ENCODE measurements at regions not wholly inside any gene's neighbourhood (a gene's known extent, or its start where the extent isn't known, plus 50 kb on each side); places are given as distances from the start of the nearest gene placed in this dataset.

DNA sequence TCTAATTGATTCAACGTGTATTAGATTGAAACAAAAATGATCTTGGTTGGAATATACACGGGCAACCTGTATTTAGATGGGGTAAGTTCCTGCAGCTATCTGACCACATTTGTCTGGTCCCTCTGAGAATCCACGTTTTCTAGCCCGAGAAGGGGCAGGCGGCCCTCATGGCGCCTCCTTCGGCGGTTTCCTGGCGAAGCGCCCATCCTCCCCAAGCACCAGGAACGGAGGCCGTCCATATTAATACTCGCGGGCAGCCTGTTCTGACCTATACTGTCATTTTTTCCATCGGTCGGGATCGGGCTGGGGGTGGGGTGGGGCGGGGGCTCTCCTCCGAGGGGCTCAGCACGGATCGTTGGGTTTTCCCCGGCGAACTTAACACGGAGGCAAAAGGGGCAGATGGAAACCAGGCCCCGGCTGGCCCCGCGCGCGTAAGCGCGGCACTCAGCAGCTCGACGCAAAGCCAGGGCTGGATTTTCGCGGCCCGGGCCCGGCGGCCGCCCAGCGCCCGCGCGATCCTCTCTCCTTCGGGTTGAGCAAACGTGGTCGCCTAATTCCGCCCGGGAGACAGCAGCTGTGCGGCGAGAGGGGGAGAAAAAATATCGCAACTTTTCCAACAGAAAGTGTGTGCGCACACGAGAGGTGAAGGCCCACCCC lies 77.2 kb upstream of the BCOR start:
- DNase-seq = peak; percentile 68

DNA sequence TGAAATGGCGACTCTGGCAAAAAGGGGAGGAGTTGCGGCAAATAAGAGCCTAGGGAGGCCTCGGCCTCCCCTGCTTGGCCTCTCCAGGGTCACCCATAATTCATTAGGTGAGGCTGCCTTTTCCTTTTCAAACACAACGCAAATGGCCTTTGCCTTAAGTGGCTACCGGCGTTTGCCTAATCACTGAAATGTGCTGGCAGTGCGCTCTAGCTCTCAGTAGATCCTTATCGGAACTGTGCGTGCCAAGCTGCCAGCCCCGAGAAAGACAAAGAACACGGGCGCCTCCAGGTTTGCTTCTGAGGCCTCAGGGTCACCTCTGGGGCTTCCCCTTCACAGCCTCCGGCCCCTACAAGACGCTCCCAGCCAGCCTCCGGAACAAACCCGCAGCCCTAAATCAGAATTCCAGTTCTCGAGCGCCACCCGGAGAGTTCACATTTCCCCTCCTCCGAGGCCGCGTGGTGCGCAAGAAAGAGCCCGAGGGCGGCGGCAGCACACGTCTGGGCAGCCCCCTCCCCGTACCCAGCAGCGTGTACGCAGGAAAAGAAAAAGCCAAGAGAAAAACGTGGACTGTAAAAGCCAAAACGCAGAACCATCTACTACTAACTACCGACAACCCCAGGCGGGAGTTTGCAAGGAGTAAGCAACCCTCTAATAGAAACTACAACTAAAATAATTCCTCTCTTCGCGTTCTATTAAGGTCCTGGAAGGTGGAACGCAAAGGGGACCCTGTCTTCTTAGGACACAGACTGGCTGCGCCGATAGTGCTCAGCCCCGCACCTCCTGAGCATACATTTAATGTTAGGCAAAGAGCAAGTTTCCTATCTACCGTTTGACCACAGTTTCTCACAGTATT lies 76.5 kb upstream of the BCOR start:
- DNase-seq = peak; percentile 61

DNA sequence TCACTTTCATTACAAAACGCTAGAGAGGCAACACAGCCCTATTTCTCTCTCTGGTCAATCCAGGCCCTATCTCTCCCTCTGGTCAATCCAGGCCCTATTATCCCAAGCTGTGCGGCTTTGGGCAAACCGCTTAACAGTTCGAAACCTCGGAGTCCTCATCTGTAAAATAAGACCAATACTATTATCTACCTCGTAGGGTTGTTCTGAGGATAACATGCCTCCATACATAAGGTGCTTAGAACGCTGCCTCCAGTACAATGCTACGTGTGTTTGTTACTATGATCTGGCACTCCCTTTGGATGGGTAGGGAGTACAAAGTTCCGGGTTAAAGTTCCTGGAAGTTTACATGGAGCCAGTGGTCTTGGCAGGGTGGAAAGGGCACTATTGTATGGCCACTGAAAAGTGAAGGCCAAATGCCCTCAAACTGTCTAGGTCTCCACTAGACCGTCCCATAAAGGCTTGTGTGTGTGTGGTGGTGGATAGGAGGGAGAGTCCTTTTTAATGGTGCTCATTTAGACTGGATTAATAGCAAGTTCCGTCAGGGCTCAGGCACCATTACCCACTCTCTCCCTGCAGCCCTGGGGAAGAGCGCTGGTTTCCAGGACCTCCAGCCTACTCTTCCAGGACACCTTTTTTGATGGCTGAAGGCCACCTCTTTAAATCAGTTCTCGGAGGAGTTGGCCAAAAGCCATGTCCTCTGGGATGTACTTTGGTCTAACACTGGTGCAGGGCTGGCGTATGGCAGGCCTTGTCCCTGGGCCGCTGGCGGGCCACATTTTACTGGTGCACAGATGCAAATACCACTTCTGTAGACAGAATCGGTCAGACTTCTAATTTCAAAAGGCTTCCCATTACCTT lies 75.6 kb upstream of the BCOR start:
- no peak for DNase-seq

DNA sequence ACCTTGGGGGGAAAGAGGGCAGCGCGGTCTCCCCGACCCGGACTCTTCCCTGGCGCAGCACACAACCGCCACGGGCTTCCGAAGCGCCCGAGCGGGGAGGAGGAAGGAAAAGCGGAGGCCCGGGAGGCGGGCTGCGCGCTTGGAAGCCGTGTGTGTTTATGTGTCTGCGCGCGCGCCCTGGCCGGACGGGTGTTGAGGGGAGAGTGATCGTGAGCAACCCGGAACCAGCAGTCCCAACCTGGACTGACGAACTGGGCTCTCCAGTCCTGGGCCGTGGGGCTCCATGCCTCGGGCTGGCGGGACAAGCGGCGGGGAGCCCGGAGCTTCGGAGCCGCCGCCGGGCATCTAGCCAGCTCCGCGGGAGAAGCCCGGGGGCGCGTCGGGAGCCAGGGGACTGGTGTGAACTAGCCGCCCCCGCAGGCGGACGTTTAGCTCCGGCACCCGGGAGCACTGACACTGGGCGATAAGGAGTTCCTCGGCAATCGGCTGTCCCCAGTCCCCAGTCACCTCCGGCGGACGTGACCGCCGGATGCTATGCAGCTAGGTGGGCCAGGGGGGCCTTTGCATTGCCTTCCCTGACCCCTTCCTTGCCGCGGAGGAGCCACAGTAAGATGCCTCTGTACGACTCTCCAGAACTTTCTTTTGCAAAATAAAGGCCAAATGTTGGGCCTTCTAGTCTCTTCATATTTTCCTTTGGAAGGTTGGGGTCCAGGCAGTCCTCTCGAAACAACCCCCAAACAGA lies 74.8 kb upstream of the BCOR start:
- DNase-seq = no peak

DNA sequence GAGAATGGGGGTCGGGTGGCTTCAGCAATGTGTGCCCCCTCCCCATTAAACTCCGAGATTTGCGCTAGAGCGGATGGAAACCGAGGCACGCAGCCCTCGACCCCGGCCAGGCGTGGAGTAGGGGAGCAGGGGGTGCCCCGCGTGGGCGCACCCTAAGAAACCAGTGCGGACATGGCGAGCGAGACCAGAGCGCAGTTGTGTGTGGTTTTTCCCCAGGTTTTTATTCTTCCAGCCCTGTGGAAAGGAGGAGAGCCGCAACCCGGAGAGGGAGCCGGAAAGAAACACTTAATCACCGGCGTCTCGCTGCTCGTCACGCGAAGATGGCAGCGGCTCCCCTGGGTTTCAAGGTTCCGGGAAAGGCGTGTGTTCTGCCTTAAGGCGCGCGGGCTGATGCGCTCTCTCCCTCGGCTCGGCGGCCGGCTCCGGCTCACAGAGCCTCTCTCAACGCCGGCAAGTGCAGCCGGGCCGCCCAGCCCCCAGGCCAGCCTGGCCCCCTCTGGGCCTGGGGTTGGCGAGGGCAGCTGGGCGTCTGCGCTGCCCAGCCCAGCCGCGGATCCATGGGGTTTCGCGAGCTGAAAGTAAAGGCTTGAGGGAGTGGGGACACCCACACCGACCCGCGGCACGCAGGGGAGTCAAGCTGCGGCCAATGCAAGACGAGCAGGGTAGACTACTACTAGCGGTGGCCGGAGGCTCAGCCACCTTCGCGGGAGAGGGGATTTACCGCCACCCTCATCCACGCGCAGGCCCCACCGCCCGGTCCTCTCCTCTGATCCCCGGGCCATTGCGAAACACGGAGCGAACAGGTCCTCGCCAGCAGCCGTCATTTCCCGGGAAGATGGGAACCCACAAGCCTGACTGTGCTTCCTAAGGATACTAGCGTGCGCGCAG lies 74.0 kb upstream of the BCOR start:
- DNase-seq = no peak

DNA sequence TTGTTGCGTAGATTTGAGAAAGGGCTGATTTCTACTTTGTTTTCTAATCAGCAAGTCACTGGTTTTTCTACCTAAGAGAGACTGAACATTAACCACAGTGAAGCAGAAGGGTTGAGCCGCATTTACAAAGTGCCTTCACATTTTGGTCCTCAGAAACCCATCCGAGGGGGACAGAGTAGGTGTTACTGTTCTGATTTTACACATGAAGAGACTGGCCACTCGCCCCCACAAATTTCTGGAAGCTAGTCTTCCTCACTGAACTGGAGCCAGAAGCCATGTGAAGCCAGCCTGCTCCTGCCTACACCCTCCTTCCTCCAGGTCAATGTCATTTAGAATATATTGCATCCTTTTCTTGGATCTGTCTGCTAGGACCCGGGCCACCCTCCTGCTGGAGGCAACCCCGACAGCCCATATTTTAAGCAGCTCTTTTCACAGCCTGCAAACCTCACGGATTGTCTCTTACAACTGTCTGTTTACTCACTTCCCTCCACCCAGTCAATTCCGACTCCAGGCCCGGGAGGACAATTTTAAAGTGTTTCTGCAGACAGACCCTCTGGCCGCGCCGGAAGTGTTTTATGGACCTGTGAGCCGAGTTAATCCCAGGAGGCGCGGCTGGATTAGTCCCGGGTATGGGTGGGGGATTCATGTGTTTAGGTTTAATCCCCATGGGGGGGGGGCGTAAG lies 73.2 kb upstream of the BCOR start:
- no peak for DNase-seq

GRCh38 chrX:40169193-40170101 lies 71.7 kb upstream of the BCOR start:
- DNase-seq = peak; percentile 79

- DNase-seq = no peak
These were observed 70.8 kb upstream of the BCOR start for GRCh38 chrX:40168480-40169011.

DNA sequence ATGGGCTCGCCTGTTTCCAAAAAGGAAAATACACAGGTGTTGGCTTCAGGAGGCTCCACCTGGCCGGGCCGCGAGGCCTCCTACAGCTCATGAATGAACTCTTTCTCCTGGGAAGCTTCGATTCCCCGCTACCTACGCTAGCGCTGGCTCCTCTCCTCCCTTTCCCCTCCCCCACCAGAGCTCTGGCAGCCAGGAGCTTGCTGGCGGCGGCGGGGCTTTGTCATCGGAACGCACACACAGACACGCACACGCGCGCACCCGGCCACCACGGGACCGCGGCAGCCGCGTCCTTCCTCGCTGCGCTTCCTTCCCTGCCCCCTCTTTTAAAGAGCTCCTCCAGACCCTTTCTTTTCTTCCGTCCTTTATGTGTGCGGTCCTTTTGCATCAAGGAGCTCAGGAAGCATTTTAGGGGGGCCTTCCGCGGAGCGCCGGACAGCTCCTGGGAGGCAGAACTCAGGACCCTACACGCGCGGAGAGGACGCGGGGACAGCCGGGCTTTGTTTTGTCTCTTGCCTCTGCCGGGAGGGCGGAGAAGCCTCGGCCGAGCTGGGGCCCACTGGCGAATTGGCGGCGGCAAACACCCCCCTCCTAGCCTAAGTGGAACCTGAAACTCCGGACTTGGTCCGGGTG lies 70.2 kb upstream of the BCOR start:
- DNase-seq = no peak

- DNase-seq = no peak
These were observed 69.6 kb upstream of the BCOR start for GRCh38 chrX:40167233-40167849.

DNA sequence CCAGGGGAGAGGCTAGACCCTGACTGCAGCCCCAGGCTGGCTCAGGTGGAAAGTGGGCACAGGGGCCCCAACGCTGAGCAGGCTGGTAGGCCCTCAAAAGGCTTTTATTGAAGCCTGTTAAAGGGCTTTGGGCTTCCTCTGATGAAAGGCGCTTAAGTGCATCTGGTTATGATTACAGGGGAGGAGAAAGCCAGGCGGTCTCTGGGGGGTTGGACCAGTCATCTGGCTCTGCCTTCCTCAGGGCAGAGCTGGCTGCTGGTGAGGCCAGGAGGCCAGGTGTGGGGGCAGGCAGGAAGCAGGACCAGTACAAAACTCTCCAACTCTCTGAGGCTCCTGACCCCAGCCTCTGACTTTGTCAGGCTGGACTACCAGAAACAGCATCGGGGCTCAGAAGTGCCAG lies 68.8 kb upstream of the BCOR start:
- peak; percentile 41 for DNase-seq

GRCh38 chrX:40165861-40166260 lies 68.1 kb upstream of the BCOR start:
- no peak for DNase-seq

DNA sequence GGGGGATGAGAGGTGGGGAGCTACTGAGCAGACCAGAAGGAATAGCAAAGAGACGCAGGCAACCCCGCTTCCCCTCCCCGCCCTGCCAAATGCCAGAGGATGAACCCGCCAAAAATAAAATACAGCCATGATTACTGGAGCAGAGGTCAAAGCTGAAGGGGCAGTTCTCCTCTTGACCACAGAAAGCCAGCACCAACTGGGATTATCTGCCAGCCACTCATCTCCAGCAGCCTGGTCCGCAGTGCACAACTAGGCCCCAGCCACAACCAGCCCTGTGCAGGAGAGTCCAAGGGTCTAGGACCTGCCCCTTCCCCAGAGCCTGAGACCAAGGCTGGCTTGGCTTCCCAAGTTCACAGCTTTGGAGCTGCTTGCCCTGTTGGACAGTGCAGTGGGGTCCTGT lies 67.4 kb upstream of the BCOR start:
- DNase-seq = no peak

- no peak for DNase-seq
These were observed 67.0 kb upstream of the BCOR start for GRCh38 chrX:40164751-40165150.

DNA sequence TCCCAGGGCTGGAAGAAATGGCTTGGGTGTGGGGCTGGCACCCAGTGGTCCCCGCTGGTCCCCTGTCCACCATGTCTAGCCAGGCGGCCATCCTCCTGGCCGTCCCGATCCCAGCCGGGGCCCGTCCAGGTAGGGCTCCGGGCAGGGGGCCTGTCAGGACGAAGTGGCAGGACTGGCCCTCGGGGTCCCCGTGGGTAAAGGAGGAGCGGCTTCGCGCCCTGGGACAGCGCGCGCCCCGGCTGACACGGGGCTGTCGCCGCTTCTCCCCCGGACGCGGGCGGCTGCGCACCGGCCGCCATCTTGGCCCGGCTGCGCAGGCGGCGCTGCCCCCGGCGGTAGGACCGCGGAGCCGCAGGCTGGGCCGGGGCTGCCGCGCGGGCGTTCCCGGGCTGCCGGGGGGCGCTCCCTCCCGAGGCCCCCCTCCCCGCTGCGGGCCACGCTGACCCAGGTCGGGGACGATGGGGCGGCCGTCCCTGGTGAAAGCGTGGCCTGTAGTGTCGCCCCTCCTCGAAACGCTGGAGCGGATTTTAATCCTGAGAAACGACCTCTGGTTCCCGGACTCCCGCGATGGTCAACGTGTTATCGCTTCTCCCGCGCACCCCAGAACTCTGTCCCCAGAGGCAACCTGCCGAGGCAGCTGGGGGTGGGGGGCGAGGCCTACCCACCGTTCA lies 60.4 kb upstream of the BCOR start:
- peak; percentile 20 for DNase-seq

DNA sequence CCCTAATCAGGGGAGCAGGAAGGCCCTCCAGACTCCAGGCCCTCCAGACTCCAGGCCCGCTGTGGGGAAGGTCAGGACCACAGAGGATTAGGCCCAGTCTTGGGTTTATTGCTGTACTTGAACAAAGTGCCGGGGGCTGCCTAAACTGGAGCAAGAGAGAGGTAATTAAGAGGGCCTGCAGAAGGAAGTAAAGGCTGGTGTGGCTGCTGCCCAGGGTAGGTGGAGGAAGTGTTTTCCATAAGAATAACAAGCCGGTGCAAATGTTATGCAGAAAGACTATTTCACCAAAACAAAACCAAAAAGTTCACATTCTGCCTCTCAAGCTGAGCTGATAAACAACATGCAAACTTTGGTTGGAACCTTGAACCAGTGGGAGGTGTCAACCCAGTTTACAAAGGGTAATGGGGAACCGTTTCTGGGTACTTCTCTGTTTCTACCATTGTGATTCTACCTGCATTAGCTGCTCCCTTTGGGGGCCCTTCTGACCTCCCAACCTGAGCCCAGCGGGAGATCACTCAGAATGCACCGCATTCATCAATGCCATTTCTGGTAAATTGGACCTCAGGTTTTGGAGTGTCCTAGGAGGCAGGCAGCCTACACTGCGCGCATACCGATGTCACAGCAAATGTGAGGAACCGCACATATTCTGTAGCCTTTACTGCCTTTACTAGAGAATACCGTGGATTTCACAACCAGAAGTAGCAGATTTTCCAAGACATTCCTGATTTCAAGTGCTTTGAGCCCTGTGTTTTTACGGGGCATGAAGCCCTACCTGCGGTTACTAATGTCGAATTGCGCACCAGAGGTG lies 59.7 kb upstream of the BCOR start:
- DNase-seq = no peak
